Endothelial cell of umbilical vein (primary cell): ENCODE measurements at regions not wholly inside any gene's neighbourhood (a gene's known extent, or its start where the extent isn't known, plus 50 kb on each side); places are given as distances from the start of the nearest gene placed in this dataset.

Experiments
- BruUV-seq: library from RNA; stranded (reverse); fragments of 400-500 nt; replicated peaks from 2 replicates; lab custom pipeline; 2021; lab: Mats Ljungman, UMichigan
- CTCF ChIA-PET: fragments of 300-600, 350-600 bp; sonication (Branson Sonifier 250); formaldehyde crosslinking; loops from one replicate; lab custom pipeline; 2021; ENCODE audit warnings: antibody characterized with exemption, inconsistent platforms; lab: Charles Lee
- POLR2A ChIA-PET: fragments of 300-600, 350-600 bp; sonication (Branson Sonifier 250); formaldehyde crosslinking; loops from one replicate; lab custom pipeline; 2021; ENCODE audit warnings: antibody characterized with exemption, inconsistent platforms; lab: Charles Lee
- DNase-seq: peaks from one replicate; pipeline ENCODE4 v3.0.0-alpha.2; 2011; ENCODE audit warnings: low read depth, low spot score
- FAIRE-seq: peaks from 2 replicates; lab custom pipeline; 2011; peaks lifted over from hg19 to GRCh38; lab: Jason Lieb, UNC
- H2AFZ ChIP-seq: 2 replicates; pipeline ENCODE4 v1.6.0; 2012; ENCODE audit warnings: low read depth, low read length, control low read depth, inconsistent platforms
- H3K27ac ChIP-seq: 2 replicates; pipeline ENCODE4 v1.5.1; 2011; ENCODE audit warnings: low read depth, mild to moderate bottlenecking, control low read depth, low read length, moderate library complexity; ENCODE audit not compliant: insufficient read depth
- H3K27me3 ChIP-seq, 2 experiments: 2 replicates each; pipeline versions ENCODE4 v1.6.0 to v1.6.1; 2011; ENCODE audit warnings: low read length in 2 of 2, mixed read lengths in 1 of 2; ENCODE audit not compliant: control insufficient read depth in 2 of 2, insufficient read depth in 2 of 2
- H3K36me3 ChIP-seq, 2 experiments: 2 replicates in 1 of 2; 3 replicates in 1 of 2; pipeline ENCODE4 v1.5.1; 2011; ENCODE audit warnings: low read length in 2 of 2, mild to moderate bottlenecking in 1 of 2, moderate library complexity in 1 of 2; ENCODE audit not compliant: control insufficient read depth in 2 of 2, insufficient read depth in 2 of 2; ENCODE audit errors: extremely low read depth in 1 of 2
- H3K4me1 ChIP-seq: 3 replicates; pipeline ENCODE4 v1.5.1; 2011; ENCODE audit warnings: mild to moderate bottlenecking, low read length; ENCODE audit not compliant: control insufficient read depth, insufficient read depth; ENCODE audit errors: extremely low read depth
- H3K4me2 ChIP-seq: 2 replicates; pipeline ENCODE4 v1.6.1; 2011; ENCODE audit warnings: low read length, control low read depth, mixed read lengths; ENCODE audit not compliant: insufficient read depth
- H3K4me3 ChIP-seq, 3 experiments: fragments of 200-600 bp in 1 of 3; sonication (generic), shearing (Covaris generic) in 1 of 3; replicated peaks in 1 of 3; 2 replicates each; pipeline ENCODE4 v1.5.1; 2011 to 2016; ENCODE audit warnings: control low read depth in 3 of 3, low read length in 3 of 3, mild to moderate bottlenecking in 2 of 3, inconsistent platforms in 1 of 3, low read depth in 1 of 3, moderate library complexity in 1 of 3; ENCODE audit not compliant: insufficient read depth in 1 of 3
- H3K79me2 ChIP-seq: 2 replicates; pipeline ENCODE4 v1.6.0; 2012; ENCODE audit warnings: low read length, inconsistent platforms; ENCODE audit not compliant: control insufficient read depth, insufficient read depth
- H3K9ac ChIP-seq: replicated peaks from 2 replicates; pipeline ENCODE3; 2011; ENCODE audit warnings: low read length, control low read depth; ENCODE audit not compliant: insufficient read depth; ENCODE audit errors: extremely low read depth
- H3K9me1 ChIP-seq: replicated peaks from 3 replicates; pipeline ENCODE4 v1.6.0; 2011; ENCODE audit warnings: mild to moderate bottlenecking, low read length; ENCODE audit not compliant: control insufficient read depth, insufficient read depth; ENCODE audit errors: extremely low read depth
- H3K9me3 ChIP-seq: replicated peaks from 2 replicates; pipeline ENCODE4 v1.5.1; 2012; ENCODE audit warnings: low read length, inconsistent platforms; ENCODE audit not compliant: control insufficient read depth, insufficient read depth
- H4K20me1 ChIP-seq: replicated peaks from 2 replicates; pipeline ENCODE3; 2011; ENCODE audit warnings: mild to moderate bottlenecking, low read length; ENCODE audit not compliant: control insufficient read depth, insufficient read depth; ENCODE audit errors: extremely low read depth
- EZH2 ChIP-seq: IDR thresholded peaks from 2 replicates; pipeline ENCODE4 v1.6.1; 2012; ENCODE audit warnings: borderline replicate concordance, low read depth, mild to moderate bottlenecking, moderate library complexity, low read length, inconsistent platforms; ENCODE audit not compliant: severe bottlenecking
- FOS ChIP-seq: IDR thresholded peaks from 2 replicates; pipeline ENCODE4 v1.6.1; 2011; ENCODE audit warnings: mild to moderate bottlenecking, low read length, moderate library complexity, borderline replicate concordance; ENCODE audit not compliant: insufficient read depth
- GATA2 ChIP-seq: IDR thresholded peaks from 2 replicates; pipeline ENCODE4 v1.7.0; 2011; ENCODE audit warnings: low read depth, mild to moderate bottlenecking, moderate library complexity, mixed read lengths, low read length; ENCODE audit not compliant: insufficient read length, insufficient read depth
- JUN ChIP-seq: IDR thresholded peaks from 2 replicates; pipeline ENCODE4 v1.6.1; 2011; ENCODE audit warnings: borderline replicate concordance, low read depth; ENCODE audit not compliant: insufficient read length, insufficient read depth
- MYC ChIP-seq: IDR thresholded peaks from one replicate; pipeline ENCODE4 v1.6.1; 2011; ENCODE audit warnings: mild to moderate bottlenecking, low read depth, low read length
- POLR2A ChIP-seq: IDR thresholded peaks from 2 replicates; pipeline ENCODE4 v1.6.1; 2012; ENCODE audit warnings: low read depth, mild to moderate bottlenecking, control low read depth, low read length
- POLR2AphosphoS5 ChIP-seq: IDR thresholded peaks from 2 replicates; pipeline ENCODE4 v1.6.1; 2012; ENCODE audit warnings: low read depth, mild to moderate bottlenecking, control low read depth, low read length, moderate library complexity; ENCODE audit not compliant: insufficient read depth
- dilution Hi-C: fragments of 300-500 bp; cut with MboI; formaldehyde crosslinking; loops from one replicate; pipeline ENCODE4 v1.15.0; 2019; ENCODE audit warnings: low sequenced_read_pairs; ENCODE audit not compliant: extremely low pct_ligation_motif_present
- intact Hi-C: fragments of 100-400 bp; cut with micrococcal nuclease; formaldehyde crosslinking; loops from one replicate; pipeline ENCODE4 v1.10.0; 2022
- TF ChIP-seq, protein P1 (sequence below): IDR thresholded peaks from 2 replicates; pipeline ENCODE4 v1.6.1; 2011; ENCODE audit not compliant: insufficient read depth, insufficient read length
- TF ChIP-seq, protein P2 (sequence below), 2 donors: IDR thresholded peaks; 1 replicate in 1 of 2; 2 replicates in 1 of 2; pipeline ENCODE4 v1.5.1; 2011; ENCODE audit warnings: low read length in 2 of 2, mild to moderate bottlenecking in 2 of 2, moderate library complexity in 2 of 2, control low read depth in 1 of 2, inconsistent platforms in 1 of 2, low read depth in 1 of 2; ENCODE audit not compliant: insufficient read depth in 1 of 2; ENCODE audit errors: extremely low read depth in 1 of 2

DNA sequence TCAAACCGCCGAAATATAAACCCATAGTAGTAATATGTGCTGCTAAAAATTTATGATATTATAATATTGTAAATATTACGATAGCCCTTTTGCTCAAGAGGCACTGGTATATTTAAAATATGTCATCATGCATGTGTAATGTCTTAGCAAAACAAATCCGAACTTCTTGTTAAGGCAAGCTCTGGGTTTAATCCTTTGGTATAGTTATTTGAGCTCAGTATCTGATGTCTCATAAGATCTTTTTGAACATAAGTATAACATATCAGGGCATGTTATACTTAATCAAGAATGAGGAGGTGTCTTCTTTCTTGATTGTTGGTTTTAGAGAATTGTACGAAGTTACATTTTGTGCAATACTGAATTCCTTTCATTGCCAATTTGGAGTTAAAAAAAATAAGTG is 154.1 kb upstream of the CBLB start:
- Histone ChIP-seq H3K27ac (no peak overlapping the region), H3K9ac (no peak overlapping the region), H3K9me3 (no peaks in the 10 kb centered on the region), H3K27me3 (no peaks in the 10 kb centered on the region), H3K36me3 (no peaks in the 10 kb centered on the region), H3K4me3 (no peak overlapping the region), H3K4me1 (no peaks in the 10 kb centered on the region), H3K9me1 (no peaks in the 10 kb centered on the region), H4K20me1 (no peaks in the 10 kb centered on the region), H3K79me2 (no peaks in the 10 kb centered on the region), H2AFZ (no peak overlapping the region), H3K4me2 (no peak overlapping the region)
- ChIA-PET CTCF (no interaction called here), POLR2A (no interaction called here)
- intact Hi-C loops, result no loop called here
- TF ChIP-seq, protein P1, sequence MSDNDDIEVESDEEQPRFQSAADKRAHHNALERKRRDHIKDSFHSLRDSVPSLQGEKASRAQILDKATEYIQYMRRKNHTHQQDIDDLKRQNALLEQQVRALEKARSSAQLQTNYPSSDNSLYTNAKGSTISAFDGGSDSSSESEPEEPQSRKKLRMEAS, result no peak
- TF ChIP-seq JUN, result no peak
- TF ChIP-seq MYC, result no peak
- no peak for TF ChIP-seq FOS
- TF ChIP-seq POLR2AphosphoS5, result no peak
- TF ChIP-seq GATA2, result no peak
- TF ChIP-seq, protein P2, sequence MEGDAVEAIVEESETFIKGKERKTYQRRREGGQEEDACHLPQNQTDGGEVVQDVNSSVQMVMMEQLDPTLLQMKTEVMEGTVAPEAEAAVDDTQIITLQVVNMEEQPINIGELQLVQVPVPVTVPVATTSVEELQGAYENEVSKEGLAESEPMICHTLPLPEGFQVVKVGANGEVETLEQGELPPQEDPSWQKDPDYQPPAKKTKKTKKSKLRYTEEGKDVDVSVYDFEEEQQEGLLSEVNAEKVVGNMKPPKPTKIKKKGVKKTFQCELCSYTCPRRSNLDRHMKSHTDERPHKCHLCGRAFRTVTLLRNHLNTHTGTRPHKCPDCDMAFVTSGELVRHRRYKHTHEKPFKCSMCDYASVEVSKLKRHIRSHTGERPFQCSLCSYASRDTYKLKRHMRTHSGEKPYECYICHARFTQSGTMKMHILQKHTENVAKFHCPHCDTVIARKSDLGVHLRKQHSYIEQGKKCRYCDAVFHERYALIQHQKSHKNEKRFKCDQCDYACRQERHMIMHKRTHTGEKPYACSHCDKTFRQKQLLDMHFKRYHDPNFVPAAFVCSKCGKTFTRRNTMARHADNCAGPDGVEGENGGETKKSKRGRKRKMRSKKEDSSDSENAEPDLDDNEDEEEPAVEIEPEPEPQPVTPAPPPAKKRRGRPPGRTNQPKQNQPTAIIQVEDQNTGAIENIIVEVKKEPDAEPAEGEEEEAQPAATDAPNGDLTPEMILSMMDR (IDR thresholded peaks at IDR 0.05; ENCODE audit: extremely low read depth in 1 of 2, insufficient read depth in 1 of 2, low read depth in 1 of 2, low read length in 2 of 2), result no peak
- no peak for TF ChIP-seq POLR2A
- TF ChIP-seq EZH2, result no peak
- no TSS peak for BruUV-seq
- no peak for FAIRE-seq
- dilution Hi-C loops, result no loop called here
- no peak for DNase-seq
